ENCODE measurements at regions not wholly inside any gene's neighbourhood (a gene's known extent, or its start where the extent isn't known, plus 50 kb on each side); places are given as distances from the start of the nearest gene placed in this dataset.

DNA sequence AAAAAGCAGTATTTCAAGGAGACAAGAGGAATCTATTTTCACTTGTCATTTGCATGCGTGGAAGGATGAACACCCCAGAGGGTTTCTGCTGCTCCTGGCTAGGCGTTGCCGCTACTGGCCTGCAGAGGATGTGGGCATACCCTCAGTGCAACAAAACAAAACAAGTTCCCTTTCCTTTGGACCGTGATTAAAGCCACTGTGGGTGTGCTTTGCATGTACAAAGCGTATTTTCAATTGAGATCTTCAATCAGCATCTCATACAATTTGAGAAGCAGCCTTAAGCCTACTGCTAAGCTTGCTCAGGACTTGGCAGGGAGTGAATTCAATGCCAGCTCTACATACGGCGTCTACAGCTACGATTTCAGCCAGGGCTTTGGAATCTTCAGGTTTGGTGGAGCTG, 298.4 kb downstream of the LPIN1 start:
- TF ChIP-seq, protein P1, sequence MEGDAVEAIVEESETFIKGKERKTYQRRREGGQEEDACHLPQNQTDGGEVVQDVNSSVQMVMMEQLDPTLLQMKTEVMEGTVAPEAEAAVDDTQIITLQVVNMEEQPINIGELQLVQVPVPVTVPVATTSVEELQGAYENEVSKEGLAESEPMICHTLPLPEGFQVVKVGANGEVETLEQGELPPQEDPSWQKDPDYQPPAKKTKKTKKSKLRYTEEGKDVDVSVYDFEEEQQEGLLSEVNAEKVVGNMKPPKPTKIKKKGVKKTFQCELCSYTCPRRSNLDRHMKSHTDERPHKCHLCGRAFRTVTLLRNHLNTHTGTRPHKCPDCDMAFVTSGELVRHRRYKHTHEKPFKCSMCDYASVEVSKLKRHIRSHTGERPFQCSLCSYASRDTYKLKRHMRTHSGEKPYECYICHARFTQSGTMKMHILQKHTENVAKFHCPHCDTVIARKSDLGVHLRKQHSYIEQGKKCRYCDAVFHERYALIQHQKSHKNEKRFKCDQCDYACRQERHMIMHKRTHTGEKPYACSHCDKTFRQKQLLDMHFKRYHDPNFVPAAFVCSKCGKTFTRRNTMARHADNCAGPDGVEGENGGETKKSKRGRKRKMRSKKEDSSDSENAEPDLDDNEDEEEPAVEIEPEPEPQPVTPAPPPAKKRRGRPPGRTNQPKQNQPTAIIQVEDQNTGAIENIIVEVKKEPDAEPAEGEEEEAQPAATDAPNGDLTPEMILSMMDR (IDR thresholded peaks at IDR 0.05; ENCODE audit: borderline replicate concordance, extremely low read depth, low read length, poor library complexity, severe bottlenecking): no peak
- no peak for TF ChIP-seq EZH2 (IDR thresholded peaks at IDR 0.05; ENCODE audit: borderline replicate concordance, low read depth, low read length, severe bottlenecking)
